HepG2 (cell line): ENCODE measurements at regions not wholly inside any gene's neighbourhood (a gene's known extent, or its start where the extent isn't known, plus 50 kb on each side); places are given as distances from the start of the nearest gene placed in this dataset.

Experiments
- AFF4 ChIP-seq: sonication (generic); formaldehyde crosslinking; IDR thresholded peaks from 2 replicates; pipeline ENCODE4 v1.4.0; 2020; ENCODE audit warnings: missing genetic modification reagents
- BRF2 ChIP-seq: sonication (generic); formaldehyde crosslinking; IDR thresholded peaks from 2 replicates; pipeline ENCODE4 v1.8.1; 2022; ENCODE audit warnings: mild to moderate bottlenecking, missing genetic modification reagents
- EP300 ChIP-seq, 3 experiments: sonication (generic) in 1 of 3; formaldehyde crosslinking in 1 of 3; IDR thresholded peaks; 2 replicates each; pipeline versions ENCODE4 v1.5.1 to v1.6.1; 2011 to 2020; ENCODE audit warnings: low read depth in 2 of 3, low read length in 2 of 3, borderline replicate concordance in 1 of 3, improper control_type of control experiment in 1 of 3, mild to moderate bottlenecking in 1 of 3, missing genetic modification reagents in 1 of 3, moderate library complexity in 1 of 3
- KLF6 ChIP-seq: IDR thresholded peaks from 2 replicates; pipeline ENCODE4 v1.8.0; 2016; ENCODE audit warnings: missing biosample characterization, missing genetic modification reagents
- MAFK ChIP-seq, 2 experiments: IDR thresholded peaks in 1 of 2; conservative IDR thresholded peaks in 1 of 2; 2 replicates each; pipeline ENCODE4 v1.6.1; 2011; ENCODE audit warnings: improper control_type of control experiment in 2 of 2, low read length in 2 of 2
- ZNF274 ChIP-seq: sonication (generic); formaldehyde crosslinking; IDR thresholded peaks from 2 replicates; pipeline ENCODE4 v1.5.1; 2020; ENCODE audit warnings: mild to moderate bottlenecking, missing genetic modification reagents
- TF ChIP-seq, protein P1 (sequence below): sonication (generic); formaldehyde crosslinking; IDR thresholded peaks from 2 replicates; pipeline ENCODE4 v1.5.0; 2020; ENCODE audit warnings: mild to moderate bottlenecking, missing genetic modification reagents, moderate library complexity
- TF ChIP-seq, protein P2 (sequence below): sonication (generic); formaldehyde crosslinking; IDR thresholded peaks from 2 replicates; pipeline ENCODE4 v1.4.0; 2020; ENCODE audit warnings: missing genetic modification reagents
- TF ChIP-seq, protein P3 (sequence below): sonication (generic); formaldehyde crosslinking; IDR thresholded peaks from 2 replicates; pipeline ENCODE4 v1.4.0; 2020; ENCODE audit warnings: mild to moderate bottlenecking, low read depth, missing genetic modification reagents

- TF ChIP-seq AFF4 (CRISPR knock-in tag) (no peak), MAFK (conservative IDR thresholded peaks at IDR 0.05 in 1 of 2, IDR thresholded peaks at IDR 0.05 in 1 of 2; ENCODE audit: low read length in 2 of 2) (no peak), BRF2 (CRISPR knock-in tag) (no peak), EP300 (IDR thresholded peaks at IDR 0.05; ENCODE audit: low read depth in 2 of 2, low read length in 2 of 2) (no peak), EP300 (CRISPR knock-in tag; IDR thresholded peaks at IDR 0.05; ENCODE audit: borderline replicate concordance) (no peak), KLF6 (CRISPR knock-in tag) (no peak), ZNF274 (CRISPR knock-in tag) (no peak)
- TF ChIP-seq, protein P1, sequence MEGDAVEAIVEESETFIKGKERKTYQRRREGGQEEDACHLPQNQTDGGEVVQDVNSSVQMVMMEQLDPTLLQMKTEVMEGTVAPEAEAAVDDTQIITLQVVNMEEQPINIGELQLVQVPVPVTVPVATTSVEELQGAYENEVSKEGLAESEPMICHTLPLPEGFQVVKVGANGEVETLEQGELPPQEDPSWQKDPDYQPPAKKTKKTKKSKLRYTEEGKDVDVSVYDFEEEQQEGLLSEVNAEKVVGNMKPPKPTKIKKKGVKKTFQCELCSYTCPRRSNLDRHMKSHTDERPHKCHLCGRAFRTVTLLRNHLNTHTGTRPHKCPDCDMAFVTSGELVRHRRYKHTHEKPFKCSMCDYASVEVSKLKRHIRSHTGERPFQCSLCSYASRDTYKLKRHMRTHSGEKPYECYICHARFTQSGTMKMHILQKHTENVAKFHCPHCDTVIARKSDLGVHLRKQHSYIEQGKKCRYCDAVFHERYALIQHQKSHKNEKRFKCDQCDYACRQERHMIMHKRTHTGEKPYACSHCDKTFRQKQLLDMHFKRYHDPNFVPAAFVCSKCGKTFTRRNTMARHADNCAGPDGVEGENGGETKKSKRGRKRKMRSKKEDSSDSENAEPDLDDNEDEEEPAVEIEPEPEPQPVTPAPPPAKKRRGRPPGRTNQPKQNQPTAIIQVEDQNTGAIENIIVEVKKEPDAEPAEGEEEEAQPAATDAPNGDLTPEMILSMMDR (CRISPR knock-in tag): no peak
- TF ChIP-seq, protein P2, sequence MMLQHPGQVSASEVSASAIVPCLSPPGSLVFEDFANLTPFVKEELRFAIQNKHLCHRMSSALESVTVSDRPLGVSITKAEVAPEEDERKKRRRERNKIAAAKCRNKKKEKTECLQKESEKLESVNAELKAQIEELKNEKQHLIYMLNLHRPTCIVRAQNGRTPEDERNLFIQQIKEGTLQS (CRISPR knock-in tag): no peak
- TF ChIP-seq, protein P3, sequence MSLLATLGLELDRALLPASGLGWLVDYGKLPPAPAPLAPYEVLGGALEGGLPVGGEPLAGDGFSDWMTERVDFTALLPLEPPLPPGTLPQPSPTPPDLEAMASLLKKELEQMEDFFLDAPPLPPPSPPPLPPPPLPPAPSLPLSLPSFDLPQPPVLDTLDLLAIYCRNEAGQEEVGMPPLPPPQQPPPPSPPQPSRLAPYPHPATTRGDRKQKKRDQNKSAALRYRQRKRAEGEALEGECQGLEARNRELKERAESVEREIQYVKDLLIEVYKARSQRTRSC (CRISPR knock-in tag): no peak
These were observed 476.3 kb upstream of the NAALADL2 start for GRCh38 chr3:174382878-174383277.
